Lower lobe of right lung (tissue), 2 donors: ENCODE measurements at regions not wholly inside any gene's neighbourhood (a gene's known extent, or its start where the extent isn't known, plus 50 kb on each side); places are given as distances from the start of the nearest gene placed in this dataset.

Experiments used
- ATAC-seq, 2 donors: fragments of 200-7000 bp; cut with Tn5 transposase; one replicate each; pipeline ENCODE4 v1.9.1; 2020 to 2022; ENCODE audit warnings: mild to moderate bottlenecking in 2 of 2, moderate library complexity in 2 of 2
- DNase-seq: peaks from one replicate; pipeline ENCODE4 v3.0.0-alpha.2; 2020
- H3K27ac ChIP-seq: fragments of 200-600 bp; one replicate; pipeline ENCODE4 v1.8.0; 2022
- H3K27me3 ChIP-seq: fragments of 200-600 bp; one replicate; pipeline ENCODE4 v1.8.0; 2022; ENCODE audit warnings: low read depth
- H3K36me3 ChIP-seq: fragments of 200-600 bp; one replicate; pipeline ENCODE4 v1.8.0; 2022; ENCODE audit warnings: mild to moderate bottlenecking
- H3K4me1 ChIP-seq: fragments of 200-600 bp; one replicate; pipeline ENCODE4 v1.8.0; 2022
- H3K4me3 ChIP-seq: fragments of 200-600 bp; one replicate; pipeline ENCODE4 v1.8.0; 2022; ENCODE audit warnings: mild to moderate bottlenecking
- H3K9me3 ChIP-seq: fragments of 200-600 bp; one replicate; pipeline ENCODE4 v1.8.0; 2022
- CTCF ChIP-seq: fragments of 200-600 bp; IDR thresholded peaks from one replicate; pipeline ENCODE4 v1.8.0; 2022; ENCODE audit warnings: antibody characterized with exemption, mild to moderate bottlenecking
- intact Hi-C: fragments of 100-400 bp; cut with DNase I; formaldehyde crosslinking; loops from one replicate; pipeline ENCODE4 v1.11.0; 2022
- donor health status: DM: no; HTN: yes; CAD: no; lungs with severe emphysema.

GRCh38 chr6:26257272-26257671, 107.7 kb upstream of the BTN3A2 start:
- intact Hi-C loops, result no loop called here
- H3K36me3 ChIP-seq, result no peaks in the 10 kb centered on the region
- ATAC-seq (no peak), DNase-seq (no peak)
- H3K27ac ChIP-seq, result no peak overlapping the region
- TF ChIP-seq CTCF, result no peak
- no peaks in the 10 kb centered on the region for H3K9me3 ChIP-seq
- H3K4me1 ChIP-seq, result no peaks in the 10 kb centered on the region
- no peak overlapping the region for H3K4me3 ChIP-seq
- H3K27me3 ChIP-seq, result peaks cover 22% of the 10 kb centered on the region

DNA sequence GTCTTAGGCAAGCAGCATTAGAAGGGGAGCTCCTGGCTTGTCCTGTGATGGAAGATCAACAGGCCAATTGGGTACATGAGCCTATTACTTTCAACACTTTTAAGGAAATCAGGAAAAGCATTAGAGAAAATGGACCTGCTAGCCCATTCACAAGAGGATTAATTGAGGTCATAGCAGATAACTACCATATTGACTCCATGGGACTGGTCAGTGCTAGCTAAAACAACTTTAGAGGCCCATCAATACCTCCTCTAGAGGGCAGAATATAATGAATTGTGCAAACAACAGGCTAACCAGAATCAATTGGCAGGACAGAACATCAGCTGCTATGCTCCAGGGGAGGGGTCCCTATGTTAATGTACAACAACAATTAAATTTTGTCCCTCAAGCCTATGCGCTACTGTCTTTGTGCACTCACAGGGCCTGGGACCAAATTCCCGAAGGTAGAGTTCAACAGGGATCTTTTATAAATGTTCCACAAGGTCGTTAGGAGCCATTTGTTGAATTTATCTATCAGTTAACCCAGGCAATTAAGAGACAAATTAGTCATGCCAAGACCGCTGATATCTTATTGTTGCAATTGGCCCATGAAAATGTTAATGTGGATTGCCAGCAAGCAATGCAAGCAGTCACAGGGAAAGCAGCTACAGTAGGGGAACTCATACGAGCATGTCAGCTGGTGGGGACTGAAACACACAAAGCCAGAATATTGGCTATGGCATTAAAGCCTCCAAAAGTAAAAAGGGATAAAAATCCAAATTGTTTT, 106.6 kb upstream of the BTN3A2 start:
- no peak for TF ChIP-seq CTCF
- Histone ChIP-seq H3K27me3 (peaks cover 11% of the 10 kb centered on the region), H3K4me1 (no peaks in the 10 kb centered on the region), H3K9me3 (no peaks in the 10 kb centered on the region), H3K27ac (no peak overlapping the region), H3K4me3 (no peak overlapping the region), H3K36me3 (no peaks in the 10 kb centered on the region)
- ATAC-seq (no peak), DNase-seq (no peak)
- intact Hi-C loops, result no loop called here

DNA sequence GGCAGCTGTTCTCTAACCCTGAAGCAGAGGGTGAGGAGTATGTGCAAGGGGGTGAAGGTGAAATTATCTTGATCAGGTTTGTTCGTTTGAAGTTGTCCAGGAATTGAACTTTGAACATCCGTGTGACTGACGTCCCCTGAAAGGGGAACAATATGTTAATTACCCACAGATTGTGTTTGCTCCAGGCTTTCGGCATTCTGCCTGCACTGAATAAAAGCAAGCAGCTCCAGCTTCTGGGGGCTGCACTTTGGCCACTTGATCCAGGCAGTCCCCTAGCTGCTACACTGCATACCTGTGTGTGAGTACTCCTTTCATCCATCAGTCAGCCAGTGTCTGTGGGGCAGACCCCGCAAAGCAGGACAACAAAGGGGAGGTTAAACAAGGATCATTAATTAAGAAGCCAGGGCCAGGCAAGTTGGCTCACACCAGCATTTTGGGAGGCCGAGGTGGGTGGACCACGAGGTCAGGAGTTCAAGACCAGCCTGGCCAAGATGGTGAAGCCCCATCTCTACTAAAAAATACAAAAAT, 104.8 kb upstream of the BTN3A2 start:
- DNase-seq (no peak), ATAC-seq (no peak)
- no peaks in the 10 kb centered on the region for H3K9me3 ChIP-seq
- intact Hi-C loops, result no loop called here
- H3K4me1 ChIP-seq, result no peaks in the 10 kb centered on the region
- TF ChIP-seq CTCF, result no peak
- H3K27me3 ChIP-seq, result peaks cover 10% of the 10 kb centered on the region
- no peak overlapping the region for H3K27ac ChIP-seq
- H3K4me3 ChIP-seq, result no peak overlapping the region
- H3K36me3 ChIP-seq, result no peaks in the 10 kb centered on the region

DNA sequence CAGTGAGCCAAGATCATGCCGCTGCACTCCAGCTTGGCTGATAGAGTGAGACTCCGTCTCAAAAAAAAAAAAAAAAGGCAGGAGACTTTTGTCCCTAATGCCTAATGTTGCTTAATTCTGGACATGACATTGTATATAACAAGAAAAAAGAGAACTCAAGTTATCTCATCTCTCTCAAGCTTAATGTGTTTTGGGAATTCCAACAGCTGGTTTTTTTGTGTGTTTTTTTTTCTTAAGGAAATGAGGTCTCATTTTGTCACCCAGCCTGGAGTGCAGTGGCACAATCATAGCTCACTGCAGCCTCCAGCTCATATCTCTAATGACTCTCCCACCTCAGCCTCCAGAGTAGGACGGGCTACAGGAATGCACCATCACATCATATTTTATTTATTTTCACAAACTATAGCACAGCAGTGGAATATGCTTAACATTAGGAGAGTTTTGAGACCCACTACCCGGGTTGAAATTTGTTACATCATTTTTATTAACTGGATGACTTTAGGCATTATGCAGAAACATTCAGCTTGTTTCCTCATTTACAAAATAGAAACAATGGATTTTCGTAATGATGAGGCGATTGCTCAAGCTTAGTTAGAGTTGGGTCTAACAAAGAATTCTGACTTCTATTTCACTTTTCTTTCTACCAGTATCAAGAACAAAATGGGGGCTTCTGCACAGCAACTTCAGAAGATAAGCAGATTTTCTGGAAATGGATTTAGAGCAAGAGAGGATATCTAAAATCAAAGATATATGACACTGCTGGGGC, 104.1 kb upstream of the BTN3A2 start:
- H3K27me3 ChIP-seq, result peaks cover 4% of the 10 kb centered on the region
- ATAC-seq, result no peak
- DNase-seq, result no peak
- intact Hi-C loops, result no loop called here
- no peak for TF ChIP-seq CTCF
- H3K4me3 ChIP-seq, result no peak overlapping the region
- H3K9me3 ChIP-seq, result no peaks in the 10 kb centered on the region
- H3K4me1 ChIP-seq, result no peaks in the 10 kb centered on the region
- no peaks in the 10 kb centered on the region for H3K36me3 ChIP-seq
- no peak overlapping the region for H3K27ac ChIP-seq

DNA sequence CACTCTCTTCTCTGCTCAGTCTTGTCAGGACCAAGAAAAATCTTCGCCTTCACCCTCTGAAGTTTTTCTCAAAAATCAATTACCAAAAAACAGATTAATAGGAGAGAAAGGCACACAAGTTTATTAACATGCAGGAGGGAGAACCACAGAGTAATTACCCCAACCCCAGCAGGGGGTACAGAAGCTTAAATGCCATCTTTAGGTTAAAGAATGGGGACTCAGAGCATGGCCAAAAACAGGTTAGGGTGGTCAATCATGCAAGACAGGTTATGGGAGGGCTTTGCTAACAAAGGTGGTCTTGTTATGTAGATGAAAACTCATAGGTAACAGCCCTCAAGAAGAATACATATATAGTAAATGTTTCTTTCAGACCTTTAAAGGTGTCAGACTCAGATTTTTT, 100.5 kb upstream of the BTN3A2 start:
- Histone ChIP-seq H3K4me3 (no peak overlapping the region), H3K27me3 (peaks cover 10% of the 10 kb centered on the region), H3K9me3 (no peaks in the 10 kb centered on the region), H3K4me1 (no peaks in the 10 kb centered on the region), H3K36me3 (no peaks in the 10 kb centered on the region), H3K27ac (no peak overlapping the region)
- intact Hi-C loops, result no loop called here
- ATAC-seq, result no peak
- TF ChIP-seq CTCF, result no peak
- DNase-seq, result no peak
